ENCODE measurements at regions not wholly inside any gene's neighbourhood (a gene's known extent, or its start where the extent isn't known, plus 50 kb on each side); places are given as distances from the start of the nearest gene placed in this dataset.
"Not testable (repeated sequence)": the region's sequence is repeated elsewhere in the genome, so short reads cannot be mapped to it uniquely, and the experiment has no call there.

- TF ChIP-seq CTCF, POLR2A (IDR thresholded peaks at IDR 0.05): not testable (repeated sequence)
Measured at GRCh38 chr2:89182221-89182620, 490.7 kb downstream of the RPIA start.
